CD4-positive, CD25-positive, alpha-beta regulatory T cell (primary cell): ENCODE measurements at regions not wholly inside any gene's neighbourhood (a gene's known extent, or its start where the extent isn't known, plus 50 kb on each side); places are given as distances from the start of the nearest gene placed in this dataset.

ENCODE experiments used
- ATAC-seq, 2 donors: fragments of 150-1000 bp; cut with Tn5 transposase; one replicate each; pipeline ENCODE4 v1.10.0; 2021; ENCODE audit warnings: low read depth in 2 of 2, moderate number of reproducible peaks in 2 of 2, moderate library complexity in 1 of 2
- DNase-seq, 3 donors: peaks; one replicate each; pipeline versions ENCODE4 v3.0.0 to v3.0.0-alpha.2; 2012 to 2022; ENCODE audit warnings: mixed read lengths in 1 of 3
- H3K27ac ChIP-seq: one replicate; pipeline ENCODE4 v1.7.0; 2013; ENCODE audit warnings: mild to moderate bottlenecking, low read length; ENCODE audit not compliant: insufficient read depth, poor library complexity, severe bottlenecking
- H3K27me3 ChIP-seq: one replicate; pipeline ENCODE4 v1.7.0; 2013; ENCODE audit warnings: low read length; ENCODE audit not compliant: control insufficient read depth, insufficient read depth
- H3K36me3 ChIP-seq: one replicate; pipeline ENCODE4 v1.7.0; 2013; ENCODE audit warnings: mild to moderate bottlenecking, low read length, moderate library complexity; ENCODE audit not compliant: control insufficient read depth, insufficient read depth
- H3K4me1 ChIP-seq: 2 replicates; pipeline ENCODE4 v1.7.0; 2013; ENCODE audit warnings: mild to moderate bottlenecking, low read length; ENCODE audit not compliant: insufficient read depth, control insufficient read depth, poor library complexity, severe bottlenecking
- H3K4me3 ChIP-seq: one replicate; pipeline ENCODE4 v1.7.0; 2013; ENCODE audit warnings: low read depth, mild to moderate bottlenecking, low read length, moderate library complexity
- H3K9me3 ChIP-seq, 2 experiments: 1 replicate in 1 of 2; 2 replicates in 1 of 2; pipeline ENCODE4 v1.7.0; 2013; ENCODE audit warnings: low read length in 2 of 2, mild to moderate bottlenecking in 1 of 2, moderate library complexity in 1 of 2; ENCODE audit not compliant: control insufficient read depth in 2 of 2
- H3K27ac Mint-ChIP-seq, 3 donors: one replicate each; pipeline ENCODE4 v1.8.0; 2020 to 2022; ENCODE audit warnings: mild to moderate bottlenecking in 3 of 3, mixed read lengths in 3 of 3, moderate library complexity in 2 of 3
- H3K27me3 Mint-ChIP-seq: one replicate; pipeline ENCODE4 v1.8.0; 2022; ENCODE audit warnings: mild to moderate bottlenecking, mixed read lengths
- H3K36me3 Mint-ChIP-seq: one replicate; pipeline ENCODE4 v1.8.0; 2020; ENCODE audit warnings: mixed read lengths
- H3K4me1 Mint-ChIP-seq, 4 donors: one replicate each; pipeline ENCODE4 v1.8.0; 2020 to 2022; ENCODE audit warnings: mixed read lengths in 4 of 4, mild to moderate bottlenecking in 1 of 4
- H3K4me3 Mint-ChIP-seq, 4 donors: one replicate each; pipeline ENCODE4 v1.8.0; 2020 to 2022; ENCODE audit warnings: mild to moderate bottlenecking in 4 of 4, mixed read lengths in 4 of 4, moderate library complexity in 3 of 4
- H3K9me3 Mint-ChIP-seq, 7 donors: one replicate each; pipeline ENCODE4 v1.8.0; 2020 to 2022; ENCODE audit warnings: mixed read lengths in 7 of 7, mild to moderate bottlenecking in 3 of 7, moderate library complexity in 2 of 7

DNA sequence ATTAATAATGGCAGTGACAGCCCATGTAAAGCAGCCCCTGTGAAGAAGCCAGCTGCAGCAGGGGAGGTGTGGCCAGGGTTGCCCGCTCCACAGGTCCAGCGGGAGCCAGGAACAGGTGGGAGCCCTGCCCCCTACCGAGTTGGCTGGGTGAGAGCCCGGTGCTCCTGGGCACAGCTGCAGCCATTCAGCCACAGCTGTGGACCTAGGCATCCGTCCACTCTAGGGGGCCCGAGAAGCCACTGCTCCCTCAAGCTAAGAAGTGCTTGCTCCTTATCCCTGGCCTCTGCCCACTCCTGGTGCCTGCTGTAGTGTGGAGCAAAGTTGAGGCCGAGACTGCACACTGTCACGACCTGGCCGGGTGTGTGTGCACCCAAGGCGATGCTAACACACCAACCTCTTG lies 1469.0 kb downstream of the PCDH7 start:
- no peaks in the 10 kb centered on the region for H3K36me3 Mint-ChIP-seq
- H3K4me1 ChIP-seq = no peaks in the 10 kb centered on the region
- H3K4me3 ChIP-seq = no peak overlapping the region
- ATAC-seq = no peak
- no peaks in the 10 kb centered on the region for H3K27me3 Mint-ChIP-seq
- DNase-seq = no peak
- H3K4me3 Mint-ChIP-seq = no peak overlapping the region
- no peaks in the 10 kb centered on the region for H3K36me3 ChIP-seq
- H3K4me1 Mint-ChIP-seq = no peaks in the 10 kb centered on the region
- peaks cover 0 to 14% (median 3%) of the 10 kb centered on the region in 7 donors for H3K9me3 Mint-ChIP-seq
- H3K27ac ChIP-seq = no peak overlapping the region
- H3K9me3 ChIP-seq = peaks cover 0 to 3% of the 10 kb centered on the region in 2 experiments
- H3K27ac Mint-ChIP-seq = no peak overlapping the region
- H3K27me3 ChIP-seq = no peaks in the 10 kb centered on the region

- no peak for DNase-seq
- Mint-ChIP-seq H3K36me3 (no peaks in the 10 kb centered on the region), H3K4me1 (no peaks in the 10 kb centered on the region), H3K9me3 (peaks cover 0 to 10% (median 3%) of the 10 kb centered on the region in 7 donors), H3K4me3 (no peak overlapping the region), H3K27ac (no peak overlapping the region), H3K27me3 (no peaks in the 10 kb centered on the region)
- H3K9me3 ChIP-seq = peaks cover 0 to 3% of the 10 kb centered on the region in 2 experiments
- H3K4me1 ChIP-seq = no peaks in the 10 kb centered on the region
- H3K27ac ChIP-seq = no peak overlapping the region
- H3K36me3 ChIP-seq = no peaks in the 10 kb centered on the region
- ATAC-seq = no peak
- H3K4me3 ChIP-seq = no peak overlapping the region
- H3K27me3 ChIP-seq = no peaks in the 10 kb centered on the region
These were observed 1469.6 kb downstream of the PCDH7 start for GRCh38 chr4:32189788-32190187.

- ATAC-seq = no peak
- H3K4me3 ChIP-seq = no peak overlapping the region
- Mint-ChIP-seq H3K4me3 (no peak overlapping the region), H3K9me3 (peaks cover 0 to 9% (median 4%) of the 10 kb centered on the region in 7 donors), H3K27ac (no peak overlapping the region), H3K27me3 (no peaks in the 10 kb centered on the region), H3K4me1 (no peaks in the 10 kb centered on the region), H3K36me3 (no peaks in the 10 kb centered on the region)
- no peaks in the 10 kb centered on the region for H3K4me1 ChIP-seq
- H3K36me3 ChIP-seq = no peaks in the 10 kb centered on the region
- H3K27me3 ChIP-seq = no peaks in the 10 kb centered on the region
- H3K9me3 ChIP-seq = peaks cover 0 to 3% of the 10 kb centered on the region in 2 experiments
- H3K27ac ChIP-seq = no peak overlapping the region
- DNase-seq = no peak
These were observed 1471.8 kb downstream of the PCDH7 start for GRCh38 chr4:32191961-32192360.

DNA sequence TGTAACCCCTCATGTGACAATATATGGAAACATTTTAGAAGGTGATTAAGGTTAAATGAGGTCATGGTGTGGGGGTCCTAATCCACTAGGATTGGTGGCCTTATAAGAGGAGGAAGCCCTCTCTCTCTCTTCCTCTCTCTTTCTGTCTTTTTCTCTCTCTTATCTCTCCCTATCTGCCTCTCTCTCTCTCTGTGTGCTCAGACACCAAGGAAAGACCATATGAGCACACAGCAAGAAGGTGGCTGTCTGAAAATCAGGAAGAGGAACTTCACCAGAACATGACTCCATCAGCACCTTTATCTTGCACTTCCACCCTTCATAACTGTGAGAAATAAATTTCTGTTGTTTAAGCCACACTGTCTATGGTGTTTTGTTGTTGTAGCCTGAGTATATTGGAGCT lies 1472.2 kb downstream of the PCDH7 start:
- H3K4me1 ChIP-seq = no peaks in the 10 kb centered on the region
- H3K4me1 Mint-ChIP-seq = no peaks in the 10 kb centered on the region
- DNase-seq (no peak), ATAC-seq (no peak)
- H3K27ac ChIP-seq = no peak overlapping the region
- no peak overlapping the region for H3K4me3 ChIP-seq
- H3K27ac Mint-ChIP-seq = no peak overlapping the region
- H3K9me3 Mint-ChIP-seq = peaks cover 0 to 9% (median 4%) of the 10 kb centered on the region in 7 donors
- H3K9me3 ChIP-seq = peaks cover 0 to 3% of the 10 kb centered on the region in 2 experiments
- H3K4me3 Mint-ChIP-seq = no peak overlapping the region
- no peaks in the 10 kb centered on the region for H3K36me3 Mint-ChIP-seq
- H3K27me3 Mint-ChIP-seq = no peaks in the 10 kb centered on the region
- no peaks in the 10 kb centered on the region for H3K27me3 ChIP-seq
- H3K36me3 ChIP-seq = no peaks in the 10 kb centered on the region

- no peak overlapping the region for H3K27ac ChIP-seq
- ATAC-seq (no peak), DNase-seq (no peak)
- Mint-ChIP-seq H3K4me1 (no peaks in the 10 kb centered on the region), H3K27me3 (no peaks in the 10 kb centered on the region), H3K27ac (no peak overlapping the region), H3K36me3 (no peaks in the 10 kb centered on the region), H3K4me3 (no peak overlapping the region), H3K9me3 (peaks cover 0 to 9% (median 4%) of the 10 kb centered on the region in 7 donors)
- no peaks in the 10 kb centered on the region for H3K36me3 ChIP-seq
- H3K27me3 ChIP-seq = no peaks in the 10 kb centered on the region
- peaks cover 0 to 3% of the 10 kb centered on the region in 2 experiments for H3K9me3 ChIP-seq
- H3K4me1 ChIP-seq = no peaks in the 10 kb centered on the region
- H3K4me3 ChIP-seq = no peak overlapping the region
These were observed 1472.8 kb downstream of the PCDH7 start for GRCh38 chr4:32192991-32193390.

GRCh38 chr4:32196950-32197688 lies 1477.0 kb downstream of the PCDH7 start:
- Mint-ChIP-seq H3K9me3 (peaks cover 0 to 20% (median 4%) of the 10 kb centered on the region in 7 donors), H3K27me3 (no peaks in the 10 kb centered on the region), H3K27ac (no peak overlapping the region), H3K36me3 (no peaks in the 10 kb centered on the region), H3K4me1 (no peaks in the 10 kb centered on the region), H3K4me3 (no peak overlapping the region)
- ATAC-seq = no peak
- Histone ChIP-seq H3K27ac (no peak overlapping the region), H3K4me1 (no peaks in the 10 kb centered on the region), H3K27me3 (no peaks in the 10 kb centered on the region), H3K36me3 (no peaks in the 10 kb centered on the region), H3K4me3 (no peak overlapping the region), H3K9me3 (no peaks in the 10 kb centered on the region)
- DNase-seq = no peak

DNA sequence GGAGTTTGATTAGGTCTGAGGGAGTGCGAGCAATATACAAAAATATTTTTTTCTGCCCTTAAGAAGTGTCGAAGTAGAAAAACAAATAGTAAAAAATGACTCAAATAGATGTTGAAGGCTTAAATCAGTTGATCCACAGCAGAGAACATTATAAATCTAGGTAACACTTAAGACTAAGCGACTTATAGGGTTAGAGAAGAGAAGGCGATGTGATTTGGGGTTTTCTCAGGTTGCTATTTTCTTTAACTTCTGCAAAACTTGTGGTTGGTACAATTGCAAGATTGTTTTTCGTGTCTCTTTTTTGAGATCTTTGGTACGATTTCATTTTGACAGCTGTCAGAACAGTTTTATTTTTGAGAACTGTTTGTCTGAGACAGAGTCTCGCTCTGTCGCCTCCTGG lies 1479.5 kb downstream of the PCDH7 start:
- H3K4me1 Mint-ChIP-seq = no peaks in the 10 kb centered on the region
- H3K36me3 Mint-ChIP-seq = no peaks in the 10 kb centered on the region
- H3K27me3 Mint-ChIP-seq = no peaks in the 10 kb centered on the region
- no peak overlapping the region for H3K27ac Mint-ChIP-seq
- H3K4me3 ChIP-seq = no peak overlapping the region
- DNase-seq = no peak
- peaks cover 2 to 9% of the 10 kb centered on the region in 2 experiments for H3K9me3 ChIP-seq
- H3K4me1 ChIP-seq = no peaks in the 10 kb centered on the region
- no peaks in the 10 kb centered on the region for H3K36me3 ChIP-seq
- H3K9me3 Mint-ChIP-seq = peaks cover under 1 to 27% (median 4%) of the 10 kb centered on the region in 7 donors
- ATAC-seq = no peak
- no peak overlapping the region for H3K4me3 Mint-ChIP-seq
- H3K27me3 ChIP-seq = no peaks in the 10 kb centered on the region
- H3K27ac ChIP-seq = no peak overlapping the region

DNA sequence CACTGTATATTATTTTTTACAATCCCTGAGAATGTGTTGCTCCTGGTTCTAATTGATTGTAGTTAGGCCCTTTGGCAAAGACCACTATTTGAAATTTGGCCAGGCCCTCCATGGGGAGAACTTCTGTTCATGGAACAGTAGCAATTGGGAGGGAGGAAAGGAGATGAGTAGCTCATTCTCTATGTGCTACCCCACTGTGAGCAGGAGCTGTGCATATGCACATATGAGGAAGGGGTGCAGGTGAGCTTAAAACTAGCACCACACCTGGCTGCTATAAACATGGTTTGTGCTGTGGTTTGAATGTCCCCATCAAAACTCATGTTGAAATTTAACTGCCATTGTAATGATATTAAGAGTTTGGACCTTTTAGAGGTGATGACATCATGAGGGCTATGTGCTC lies 1483.2 kb downstream of the PCDH7 start:
- Histone ChIP-seq H3K27me3 (no peaks in the 10 kb centered on the region), H3K4me1 (no peaks in the 10 kb centered on the region), H3K9me3 (peaks cover 2 to 9% of the 10 kb centered on the region in 2 experiments), H3K27ac (no peak overlapping the region), H3K36me3 (no peaks in the 10 kb centered on the region), H3K4me3 (no peak overlapping the region)
- H3K9me3 Mint-ChIP-seq = peaks cover 4 to 39% (median 15%) of the 10 kb centered on the region in 7 donors
- DNase-seq (no peak), ATAC-seq (no peak)
- no peak overlapping the region for H3K4me3 Mint-ChIP-seq
- H3K27me3 Mint-ChIP-seq = no peaks in the 10 kb centered on the region
- no peaks in the 10 kb centered on the region for H3K36me3 Mint-ChIP-seq
- H3K27ac Mint-ChIP-seq = no peak overlapping the region
- H3K4me1 Mint-ChIP-seq = no peaks in the 10 kb centered on the region
